HuH-7.5 (cell line): ENCODE measurements at regions not wholly inside any gene's neighbourhood (a gene's known extent, or its start where the extent isn't known, plus 50 kb on each side); places are given as distances from the start of the nearest gene placed in this dataset.
"Not testable (repeated sequence)": the region's sequence is repeated elsewhere in the genome, so short reads cannot be mapped to it uniquely, and the experiment has no call there.

Experiments
- DNase-seq: peaks from one replicate; pipeline ENCODE4 v3.0.0; 2011; ENCODE audit warnings: low spot score

GRCh38 chr11:87639753-87640364, 535.4 kb downstream of the RAB38 start:
- no peak for DNase-seq

GRCh38 chr11:87635001-87635400, 540.2 kb downstream of the RAB38 start:
- DNase-seq, result no peak

- no peak for DNase-seq
Measured at GRCh38 chr11:87634331-87634730, 540.9 kb downstream of the RAB38 start.

- DNase-seq, result no peak
Measured at GRCh38 chr11:87628957-87629356, 546.3 kb downstream of the RAB38 start.

GRCh38 chr11:87628026-87628580, 547.1 kb downstream of the RAB38 start:
- DNase-seq, result no peak

- DNase-seq, result not testable (repeated sequence)
Measured at GRCh38 chr11:87623531-87624365, 551.5 kb downstream of the RAB38 start.

GRCh38 chr11:87616511-87616910, 558.7 kb downstream of the RAB38 start:
- no peak for DNase-seq

GRCh38 chr11:87604350-87604749, 566.6 kb downstream of the TMEM135 start:
- no peak for DNase-seq

- DNase-seq, result no peak
Measured at GRCh38 chr11:87603887-87604286, 566.2 kb downstream of the TMEM135 start.

- DNase-seq, result no peak
Measured at GRCh38 chr11:87602776-87603175, 565.0 kb downstream of the TMEM135 start.

- DNase-seq, result no peak
Measured at GRCh38 chr11:87600938-87601337, 563.2 kb downstream of the TMEM135 start.

- no peak for DNase-seq
Measured at GRCh38 chr11:87597725-87598124, 560.0 kb downstream of the TMEM135 start.

GRCh38 chr11:87596176-87596575, 558.4 kb downstream of the TMEM135 start:
- no peak for DNase-seq

- no peak for DNase-seq
Measured at GRCh38 chr11:87589082-87589481, 551.3 kb downstream of the TMEM135 start.

- not testable (repeated sequence) for DNase-seq
Measured at GRCh38 chr11:87585613-87586012, 547.9 kb downstream of the TMEM135 start.

- no peak for DNase-seq
Measured at GRCh38 chr11:87583931-87584330, 546.2 kb downstream of the TMEM135 start.

- DNase-seq, result no peak
Measured at GRCh38 chr11:87575088-87575487, 537.4 kb downstream of the TMEM135 start.

- DNase-seq, result no peak
Measured at GRCh38 chr11:87574193-87574592, 536.5 kb downstream of the TMEM135 start.

- no peak for DNase-seq
Measured at GRCh38 chr11:87573708-87574107, 536.0 kb downstream of the TMEM135 start.

GRCh38 chr11:87572881-87573280, 535.1 kb downstream of the TMEM135 start:
- no peak for DNase-seq

GRCh38 chr11:87560352-87560751, 522.6 kb downstream of the TMEM135 start:
- no peak for DNase-seq

GRCh38 chr11:87559852-87560251, 522.1 kb downstream of the TMEM135 start:
- DNase-seq, result not testable (repeated sequence)

GRCh38 chr11:87555101-87555500, 517.4 kb downstream of the TMEM135 start:
- no peak for DNase-seq
